ENCODE measurements at regions not wholly inside any gene's neighbourhood (a gene's known extent, or its start where the extent isn't known, plus 50 kb on each side); places are given as distances from the start of the nearest gene placed in this dataset.

DNA sequence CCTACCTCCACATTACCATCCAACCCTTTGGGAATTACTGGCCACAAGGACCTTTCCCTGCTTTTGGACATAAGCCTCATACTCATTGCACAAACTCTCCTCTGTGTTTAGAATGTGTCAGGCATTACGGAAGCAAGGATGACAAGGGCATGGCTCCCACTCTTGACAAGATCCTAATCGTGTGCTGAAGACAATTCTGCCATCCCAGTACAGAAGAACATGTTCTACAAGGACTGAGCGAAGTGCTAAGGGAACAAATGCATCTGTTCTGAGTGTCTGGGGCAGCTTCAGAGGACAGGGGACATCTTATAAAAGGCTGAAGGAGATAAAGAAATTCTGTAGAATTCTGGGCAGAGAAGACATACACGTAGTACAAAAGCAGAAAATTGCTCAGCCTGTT is 378.5 kb upstream of the CAMK1G start:
- no peak for TF ChIP-seq SP1 (IDR thresholded peaks at IDR 0.05)
- TF ChIP-seq HDGF (IDR thresholded peaks at IDR 0.05; ENCODE audit: borderline replicate concordance) = no peak
- no peak for TF ChIP-seq FOXA1 (IDR thresholded peaks at IDR 0.05)
- TF ChIP-seq FOXK2 (IDR thresholded peaks at IDR 0.05) = no peak
